NCI-H446 (cell line): ENCODE measurements at regions not wholly inside any gene's neighbourhood (a gene's known extent, or its start where the extent isn't known, plus 50 kb on each side); places are given as distances from the start of the nearest gene placed in this dataset.

Experiments
- DNase-seq, 2 experiments: peaks; one replicate each; lab custom pipeline; 2025; lab: John Stamatoyannopoulos, UW

- no peak for DNase-seq
These were observed 109.4 kb downstream of the UCHL5 start for GRCh38 chr1:192949783-192950182.

GRCh38 chr1:192950926-192951325 is 108.2 kb downstream of the UCHL5 start:
- no peak for DNase-seq

GRCh38 chr1:192951691-192952460 is 107.3 kb downstream of the UCHL5 start:
- DNase-seq = no peak

GRCh38 chr1:192952646-192953045 is 106.5 kb downstream of the UCHL5 start:
- DNase-seq = no peak

GRCh38 chr1:192954705-192955265 is 104.4 kb downstream of the UCHL5 start:
- no peak for DNase-seq

- no peak for DNase-seq
These were observed 100.8 kb downstream of the UCHL5 start for GRCh38 chr1:192958350-192958749.

- no peak for DNase-seq
These were observed 100.3 kb downstream of the UCHL5 start for GRCh38 chr1:192958871-192959270.

- no peak for DNase-seq
These were observed 99.4 kb downstream of the UCHL5 start for GRCh38 chr1:192959657-192960186.
